ENCODE measurements at regions not wholly inside any gene's neighbourhood (a gene's known extent, or its start where the extent isn't known, plus 50 kb on each side); places are given as distances from the start of the nearest gene placed in this dataset.

- TF ChIP-seq TARDBP (IDR thresholded peaks at IDR 0.05) (no peak), ZNF384 (IDR thresholded peaks at IDR 0.05) (no peak), SUZ12 (IDR thresholded peaks at IDR 0.05) (no peak), ARNT (IDR thresholded peaks at IDR 0.05) (no peak), BHLHE40 (IDR thresholded peaks at IDR 0.05; ENCODE audit: borderline replicate concordance) (no peak), HDGF (IDR thresholded peaks at IDR 0.05; ENCODE audit: borderline replicate concordance) (no peak), FOXM1 (IDR thresholded peaks at IDR 0.05; ENCODE audit: borderline replicate concordance) (no peak), SP1 (IDR thresholded peaks at IDR 0.05) (no peak), ELF4 (IDR thresholded peaks at IDR 0.05) (no peak), FOXK2 (IDR thresholded peaks at IDR 0.05) (no peak), NFRKB (IDR thresholded peaks at IDR 0.05) (no peak), FOXA1 (IDR thresholded peaks at IDR 0.05) (no peak)
- TF ChIP-seq, protein P1, sequence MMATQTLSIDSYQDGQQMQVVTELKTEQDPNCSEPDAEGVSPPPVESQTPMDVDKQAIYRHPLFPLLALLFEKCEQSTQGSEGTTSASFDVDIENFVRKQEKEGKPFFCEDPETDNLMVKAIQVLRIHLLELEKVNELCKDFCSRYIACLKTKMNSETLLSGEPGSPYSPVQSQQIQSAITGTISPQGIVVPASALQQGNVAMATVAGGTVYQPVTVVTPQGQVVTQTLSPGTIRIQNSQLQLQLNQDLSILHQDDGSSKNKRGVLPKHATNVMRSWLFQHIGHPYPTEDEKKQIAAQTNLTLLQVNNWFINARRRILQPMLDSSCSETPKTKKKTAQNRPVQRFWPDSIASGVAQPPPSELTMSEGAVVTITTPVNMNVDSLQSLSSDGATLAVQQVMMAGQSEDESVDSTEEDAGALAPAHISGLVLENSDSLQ (IDR thresholded peaks at IDR 0.05): no peak
These were observed 63.0 kb downstream of the PTTG1 start for GRCh38 chr5:160484678-160485077.
